HCT116 (cell line): ENCODE measurements at regions not wholly inside any gene's neighbourhood (a gene's known extent, or its start where the extent isn't known, plus 50 kb on each side); places are given as distances from the start of the nearest gene placed in this dataset.

Source experiments
- ATF3 ChIP-seq: IDR thresholded peaks from 2 replicates; pipeline ENCODE4 v1.6.1; 2012
- CEBPB ChIP-seq: IDR thresholded peaks from 2 replicates; pipeline ENCODE4 v1.6.1; 2012; ENCODE audit warnings: low read depth
- CTCF ChIP-seq, 3 experiments: fragments of 200-600 bp in 1 of 3; sonication (generic) in 1 of 3; IDR thresholded peaks in 2 of 3; conservative IDR thresholded peaks in 1 of 3; 2 replicates each; pipeline ENCODE4 v1.5.1; 2012 to 2017; ENCODE audit warnings: low read depth in 2 of 3, low read length in 2 of 3, antibody characterized with exemption in 1 of 3, borderline replicate concordance in 1 of 3, control low read depth in 1 of 3, mild to moderate bottlenecking in 1 of 3, mixed read lengths in 1 of 3, mixed run types in 1 of 3, moderate library complexity in 1 of 3; ENCODE audit not compliant: insufficient read depth in 1 of 3
- EGR1 ChIP-seq: IDR thresholded peaks from 2 replicates; pipeline ENCODE4 v1.6.1; 2012; ENCODE audit warnings: low read depth
- ELF1 ChIP-seq: IDR thresholded peaks from 2 replicates; pipeline ENCODE4 v1.6.1; 2012; ENCODE audit warnings: low read depth, borderline replicate concordance
- EZH2 ChIP-seq: fragments of 200-600 bp; sonication (generic); IDR thresholded peaks from 2 replicates; pipeline ENCODE4 v1.6.1; 2017; ENCODE audit warnings: antibody characterized with exemption, mixed run types
- FOSL1 ChIP-seq: IDR thresholded peaks from 2 replicates; pipeline ENCODE4 v1.6.1; 2012; ENCODE audit warnings: low read depth
- RAD21 ChIP-seq: IDR thresholded peaks from 2 replicates; pipeline ENCODE4 v1.6.1; 2012; ENCODE audit warnings: low read depth, mild to moderate bottlenecking
- REST ChIP-seq: IDR thresholded peaks from 2 replicates; pipeline ENCODE4 v1.6.1; 2012; ENCODE audit warnings: low read depth
- YY1 ChIP-seq: IDR thresholded peaks from 2 replicates; pipeline ENCODE4 v1.6.1; 2011; ENCODE audit warnings: low read length, low read depth, moderate library complexity, mild to moderate bottlenecking; ENCODE audit not compliant: insufficient replicate concordance; ENCODE audit errors: extremely low read depth
- ZFX ChIP-seq: fragments of 450-650 bp; IDR thresholded peaks from 2 replicates; pipeline ENCODE4 v1.6.1; 2017
- ZNF274 ChIP-seq: fragments of 200-500 bp; sonication (Bioruptor generic); IDR thresholded peaks from 2 replicates; pipeline ENCODE4 v1.6.1; 2014; ENCODE audit warnings: mild to moderate bottlenecking, low read depth, low read length, inconsistent platforms

- TF ChIP-seq CTCF (IDR thresholded peaks at IDR 0.05 in 2 of 3, conservative IDR thresholded peaks at IDR 0.05 in 1 of 3; ENCODE audit: borderline replicate concordance in 1 of 3, insufficient read depth in 1 of 3, low read depth in 2 of 3, low read length in 2 of 3) (no peak), FOSL1 (no peak), EZH2 (no peak), ZFX (no peak), CEBPB (no peak), RAD21 (no peak), ELF1 (no peak), ATF3 (no peak), REST (no peak), EGR1 (no peak), YY1 (no peak), ZNF274 (no peak)
Observed at GRCh38 chr6:102501615-102502014, 1108.1 kb downstream of the GRIK2 start.
